Right lobe of liver (tissue), 4 donors: ENCODE measurements at regions not wholly inside any gene's neighbourhood (a gene's known extent, or its start where the extent isn't known, plus 50 kb on each side); places are given as distances from the start of the nearest gene placed in this dataset.
"Not testable (repeated sequence)": the region's sequence is repeated elsewhere in the genome, so short reads cannot be mapped to it uniquely, and the experiment has no call there.

ENCODE experiments used
- POLR2A ChIP-seq: fragments of 450-650 bp; IDR thresholded peaks from one replicate; pipeline ENCODE4 v1.6.1; 2017; ENCODE audit warnings: antibody characterized with exemption, mild to moderate bottlenecking
- TF ChIP-seq, protein P1 (sequence below), 4 donors: fragments of 200-600 bp in 3 of 4; fragments of 450-650 bp in 1 of 4; IDR thresholded peaks; one replicate each; pipeline versions ENCODE4 v1.5.1 to v1.8.0; 2016 to 2022; ENCODE audit warnings: antibody characterized with exemption in 4 of 4, mild to moderate bottlenecking in 2 of 4
- donor health status: DM: no; HTN: no; CAD: no.
- donor health status: DM: no; HTN: no; CAD: no.
- donor health status: DM: no; HTN: yes; CAD: no.

DNA sequence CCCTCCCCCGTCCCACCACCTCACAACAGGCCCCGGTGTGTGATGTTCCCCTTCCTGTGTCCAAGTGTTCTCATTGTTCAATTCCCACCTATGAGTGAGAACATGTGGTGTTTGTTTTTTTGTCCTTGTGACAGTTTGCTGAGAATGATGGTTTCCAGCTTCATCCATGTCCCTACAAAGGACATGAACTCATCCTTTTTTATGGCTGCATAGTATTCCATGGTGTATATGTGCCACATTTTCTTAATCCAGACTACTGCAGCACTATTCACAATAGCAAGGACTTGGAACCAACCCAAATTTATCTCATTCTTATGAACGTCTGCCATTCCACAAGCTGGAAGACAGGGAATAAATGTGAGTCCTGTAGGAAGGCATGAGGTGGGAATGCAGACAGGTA lies 79.6 kb upstream of the SLC6A11 start:
- TF ChIP-seq, protein P1, sequence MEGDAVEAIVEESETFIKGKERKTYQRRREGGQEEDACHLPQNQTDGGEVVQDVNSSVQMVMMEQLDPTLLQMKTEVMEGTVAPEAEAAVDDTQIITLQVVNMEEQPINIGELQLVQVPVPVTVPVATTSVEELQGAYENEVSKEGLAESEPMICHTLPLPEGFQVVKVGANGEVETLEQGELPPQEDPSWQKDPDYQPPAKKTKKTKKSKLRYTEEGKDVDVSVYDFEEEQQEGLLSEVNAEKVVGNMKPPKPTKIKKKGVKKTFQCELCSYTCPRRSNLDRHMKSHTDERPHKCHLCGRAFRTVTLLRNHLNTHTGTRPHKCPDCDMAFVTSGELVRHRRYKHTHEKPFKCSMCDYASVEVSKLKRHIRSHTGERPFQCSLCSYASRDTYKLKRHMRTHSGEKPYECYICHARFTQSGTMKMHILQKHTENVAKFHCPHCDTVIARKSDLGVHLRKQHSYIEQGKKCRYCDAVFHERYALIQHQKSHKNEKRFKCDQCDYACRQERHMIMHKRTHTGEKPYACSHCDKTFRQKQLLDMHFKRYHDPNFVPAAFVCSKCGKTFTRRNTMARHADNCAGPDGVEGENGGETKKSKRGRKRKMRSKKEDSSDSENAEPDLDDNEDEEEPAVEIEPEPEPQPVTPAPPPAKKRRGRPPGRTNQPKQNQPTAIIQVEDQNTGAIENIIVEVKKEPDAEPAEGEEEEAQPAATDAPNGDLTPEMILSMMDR (IDR thresholded peaks at IDR 0.05): not testable (repeated sequence)
- not testable (repeated sequence) for TF ChIP-seq POLR2A
